GM12864 (cell line): ENCODE measurements at regions not wholly inside any gene's neighbourhood (a gene's known extent, or its start where the extent isn't known, plus 50 kb on each side); places are given as distances from the start of the nearest gene placed in this dataset.

Source experiments
- DNase-seq: peaks from one replicate; pipeline ENCODE4 v3.0.0-alpha.2; 2011; ENCODE audit warnings: low read depth
- H3K4me3 ChIP-seq: 2 replicates; pipeline ENCODE4 v1.5.1; 2011; ENCODE audit warnings: mild to moderate bottlenecking, low read depth, low read length, control low read depth
- CTCF ChIP-seq: IDR thresholded peaks from 2 replicates; pipeline ENCODE4 v1.5.1; 2011; ENCODE audit warnings: low read depth, mild to moderate bottlenecking, moderate library complexity, low read length, control low read depth, inconsistent platforms; ENCODE audit errors: missing control alignments

- TF ChIP-seq CTCF = no peak
- no peak overlapping the region for H3K4me3 ChIP-seq
- no peak for DNase-seq
Measured at GRCh38 chr20:10911298-10911697, 237.5 kb upstream of the JAG1 start.

GRCh38 chr20:10915815-10916214 lies 242.0 kb upstream of the JAG1 start:
- no peak for TF ChIP-seq CTCF
- H3K4me3 ChIP-seq = no peak overlapping the region
- no peak for DNase-seq

GRCh38 chr20:10916312-10916711 lies 242.5 kb upstream of the JAG1 start:
- no peak for TF ChIP-seq CTCF
- DNase-seq = no peak

DNA sequence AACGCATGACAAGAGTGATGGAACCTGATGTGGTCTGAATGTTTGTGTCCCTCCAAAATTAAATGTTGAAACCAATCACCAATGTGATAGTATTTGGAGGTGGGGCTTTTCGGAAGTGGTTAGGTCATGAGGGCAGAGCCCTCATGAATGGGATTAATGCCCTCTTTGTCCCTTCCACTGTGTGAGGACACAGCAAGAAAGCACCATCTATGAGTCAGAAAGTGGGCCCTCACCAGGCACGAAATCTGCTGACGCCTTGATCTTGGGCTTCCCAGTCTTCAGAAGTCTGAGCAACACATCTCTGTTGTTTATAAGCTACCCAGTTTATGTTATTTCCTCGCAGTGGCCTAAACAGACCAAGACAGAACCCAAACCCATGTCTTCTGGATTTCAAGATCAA lies 244.0 kb upstream of the JAG1 start:
- no peak for TF ChIP-seq CTCF
- no peak overlapping the region for H3K4me3 ChIP-seq
- DNase-seq = no peak

More at GRCh38 chr20:10916312-10916711, 242.5 kb upstream of the JAG1 start:
- no peak overlapping the region for H3K4me3 ChIP-seq

- H3K4me3 ChIP-seq = no peak overlapping the region
- TF ChIP-seq CTCF = no peak
- no peak for DNase-seq
Measured at GRCh38 chr20:10919396-10920140, 245.8 kb upstream of the JAG1 start.

GRCh38 chr20:10920396-10920795 lies 246.6 kb upstream of the JAG1 start:
- no peak overlapping the region for H3K4me3 ChIP-seq
- DNase-seq = no peak
- no peak for TF ChIP-seq CTCF

- TF ChIP-seq CTCF = no peak
- DNase-seq = no peak
- H3K4me3 ChIP-seq = no peak overlapping the region
Measured at GRCh38 chr20:10921491-10922010, 247.8 kb upstream of the JAG1 start.
